Sigmoid colon (tissue), 4 donors: ENCODE measurements at regions not wholly inside any gene's neighbourhood (a gene's known extent, or its start where the extent isn't known, plus 50 kb on each side); places are given as distances from the start of the nearest gene placed in this dataset.

ENCODE experiments used
- CTCF ChIP-seq, 4 experiments: fragments of 450-650 bp in 3 of 4; fragments of 200-600 bp in 1 of 4; IDR thresholded peaks; one replicate each; pipeline ENCODE4 v1.5.1; 2016 to 2019; ENCODE audit warnings: antibody characterized with exemption in 4 of 4, mild to moderate bottlenecking in 3 of 4, moderate library complexity in 2 of 4
- POLR2A ChIP-seq, 2 donors: fragments of 450-650 bp; IDR thresholded peaks; one replicate each; pipeline ENCODE4 v1.6.1; 2016; ENCODE audit warnings: antibody characterized with exemption in 2 of 2, mild to moderate bottlenecking in 2 of 2, moderate library complexity in 2 of 2
- POLR2AphosphoS5 ChIP-seq, 4 donors: sonication (generic); formaldehyde crosslinking; IDR thresholded peaks; one replicate each; pipeline ENCODE4 v1.6.1; 2017; ENCODE audit warnings: antibody characterized with exemption in 4 of 4

- TF ChIP-seq CTCF (IDR thresholded peaks at IDR 0.05) (no peak), POLR2AphosphoS5 (IDR thresholded peaks at IDR 0.05) (no peak), POLR2A (IDR thresholded peaks at IDR 0.05) (no peak)
Measured at GRCh38 chr14:25520821-25521220, 470.9 kb upstream of the STXBP6 start.
